ENCODE measurements at regions not wholly inside any gene's neighbourhood (a gene's known extent, or its start where the extent isn't known, plus 50 kb on each side); places are given as distances from the start of the nearest gene placed in this dataset.

- TF ChIP-seq CTCF (IDR thresholded peaks at IDR 0.05; ENCODE audit: insufficient read depth, low read length): no peak
- no peak overlapping the region for H3K4me3 ChIP-seq (ENCODE audit: low read depth, low read length)
- DNase-seq (ENCODE audit: low read depth): no peak
Measured at GRCh38 chrX:9260603-9261002, 204.3 kb upstream of the TBL1X start.

- no peak for DNase-seq (ENCODE audit: low read depth)
- no peak for TF ChIP-seq CTCF (IDR thresholded peaks at IDR 0.05; ENCODE audit: insufficient read depth, low read length)
- H3K4me3 ChIP-seq (ENCODE audit: low read depth, low read length): no peak overlapping the region
Measured at GRCh38 chrX:9267415-9267814, 197.4 kb upstream of the TBL1X start.

GRCh38 chrX:9269134-9269533 lies 195.7 kb upstream of the TBL1X start:
- H3K4me3 ChIP-seq (ENCODE audit: low read depth, low read length): no peak overlapping the region
- no peak for DNase-seq (ENCODE audit: low read depth)
- no peak for TF ChIP-seq CTCF (IDR thresholded peaks at IDR 0.05; ENCODE audit: insufficient read depth, low read length)

- DNase-seq (ENCODE audit: low read depth): peak; percentile 62
- H3K4me3 ChIP-seq (ENCODE audit: low read depth, low read length): no peak overlapping the region
- no peak for TF ChIP-seq CTCF (IDR thresholded peaks at IDR 0.05; ENCODE audit: insufficient read depth, low read length)
Measured at GRCh38 chrX:9271789-9272525, 192.9 kb upstream of the TBL1X start.

GRCh38 chrX:9273744-9274143 lies 191.1 kb upstream of the TBL1X start:
- TF ChIP-seq CTCF (IDR thresholded peaks at IDR 0.05; ENCODE audit: insufficient read depth, low read length): no peak
- no peak overlapping the region for H3K4me3 ChIP-seq (ENCODE audit: low read depth, low read length)
- DNase-seq (ENCODE audit: low read depth): no peak

- peak; percentile 4 for DNase-seq (ENCODE audit: low read depth)
- H3K4me3 ChIP-seq (ENCODE audit: low read depth, low read length): peak overlapping the region; percentile 31
- no peak for TF ChIP-seq CTCF (IDR thresholded peaks at IDR 0.05; ENCODE audit: insufficient read depth, low read length)
Measured at GRCh38 chrX:9278475-9279233, 186.2 kb upstream of the TBL1X start.
